ENCODE measurements at regions not wholly inside any gene's neighbourhood (a gene's known extent, or its start where the extent isn't known, plus 50 kb on each side); places are given as distances from the start of the nearest gene placed in this dataset.
"Not testable (repeated sequence)": the region's sequence is repeated elsewhere in the genome, so short reads cannot be mapped to it uniquely, and the experiment has no call there.

GRCh38 chr7:69205581-69205980, 392.7 kb upstream of the AUTS2 start:
- no peak for TF ChIP-seq CTCF (IDR thresholded peaks at IDR 0.05; ENCODE audit: insufficient read depth, low read length, poor library complexity, severe bottlenecking)
- H3K36me3 ChIP-seq (ENCODE audit: control insufficient read depth, insufficient read depth, low read length), result no peaks in the 10 kb centered on the region
- H3K4me3 ChIP-seq (ENCODE audit: low read depth, low read length), result no peak overlapping the region
- no peaks in the 10 kb centered on the region for H3K27me3 ChIP-seq (ENCODE audit: control insufficient read depth, insufficient read depth, low read length)
- no peak for DNase-seq (ENCODE audit: low read depth)

- H3K36me3 ChIP-seq (ENCODE audit: control insufficient read depth, insufficient read depth, low read length), result no peaks in the 10 kb centered on the region
- H3K4me3 ChIP-seq (ENCODE audit: low read depth, low read length), result no peak overlapping the region
- no peak for DNase-seq (ENCODE audit: low read depth)
- no peaks in the 10 kb centered on the region for H3K27me3 ChIP-seq (ENCODE audit: control insufficient read depth, insufficient read depth, low read length)
- TF ChIP-seq CTCF (IDR thresholded peaks at IDR 0.05; ENCODE audit: insufficient read depth, low read length, poor library complexity, severe bottlenecking), result no peak
These were observed 390.0 kb upstream of the AUTS2 start for GRCh38 chr7:69208276-69208675.

GRCh38 chr7:69208848-69209247, 389.4 kb upstream of the AUTS2 start:
- no peak for DNase-seq (ENCODE audit: low read depth)
- Histone ChIP-seq H3K36me3 (ENCODE audit: control insufficient read depth, insufficient read depth, low read length) (no peaks in the 10 kb centered on the region), H3K4me3 (ENCODE audit: low read depth, low read length) (no peak overlapping the region), H3K27me3 (ENCODE audit: control insufficient read depth, insufficient read depth, low read length) (no peaks in the 10 kb centered on the region)
- TF ChIP-seq CTCF (IDR thresholded peaks at IDR 0.05; ENCODE audit: insufficient read depth, low read length, poor library complexity, severe bottlenecking), result no peak

GRCh38 chr7:69211336-69211735, 386.9 kb upstream of the AUTS2 start:
- H3K27me3 ChIP-seq (ENCODE audit: control insufficient read depth, insufficient read depth, low read length), result no peaks in the 10 kb centered on the region
- H3K36me3 ChIP-seq (ENCODE audit: control insufficient read depth, insufficient read depth, low read length), result no peaks in the 10 kb centered on the region
- H3K4me3 ChIP-seq (ENCODE audit: low read depth, low read length), result no peak overlapping the region
- no peak for DNase-seq (ENCODE audit: low read depth)
- no peak for TF ChIP-seq CTCF (IDR thresholded peaks at IDR 0.05; ENCODE audit: insufficient read depth, low read length, poor library complexity, severe bottlenecking)

GRCh38 chr7:69211739-69212138, 386.5 kb upstream of the AUTS2 start:
- Histone ChIP-seq H3K36me3 (ENCODE audit: control insufficient read depth, insufficient read depth, low read length) (no peaks in the 10 kb centered on the region), H3K27me3 (ENCODE audit: control insufficient read depth, insufficient read depth, low read length) (no peaks in the 10 kb centered on the region), H3K4me3 (ENCODE audit: low read depth, low read length) (no peak overlapping the region)
- TF ChIP-seq CTCF (IDR thresholded peaks at IDR 0.05; ENCODE audit: insufficient read depth, low read length, poor library complexity, severe bottlenecking), result peak; percentile 9
- no peak for DNase-seq (ENCODE audit: low read depth)

- no peak overlapping the region for H3K4me3 ChIP-seq (ENCODE audit: low read depth, low read length)
- no peaks in the 10 kb centered on the region for H3K36me3 ChIP-seq (ENCODE audit: control insufficient read depth, insufficient read depth, low read length)
- no peak for DNase-seq (ENCODE audit: low read depth)
- H3K27me3 ChIP-seq (ENCODE audit: control insufficient read depth, insufficient read depth, low read length), result no peaks in the 10 kb centered on the region
- TF ChIP-seq CTCF (IDR thresholded peaks at IDR 0.05; ENCODE audit: insufficient read depth, low read length, poor library complexity, severe bottlenecking), result no peak
These were observed 384.4 kb upstream of the AUTS2 start for GRCh38 chr7:69213878-69214277.

GRCh38 chr7:69215516-69215915, 382.8 kb upstream of the AUTS2 start:
- H3K27me3 ChIP-seq (ENCODE audit: control insufficient read depth, insufficient read depth, low read length); H3K36me3 ChIP-seq (ENCODE audit: control insufficient read depth, insufficient read depth, low read length); H3K4me3 ChIP-seq (ENCODE audit: low read depth, low read length); DNase-seq (ENCODE audit: low read depth): not testable (repeated sequence)
